Esophagus muscularis mucosa (tissue), 4 donors: ENCODE measurements at regions not wholly inside any gene's neighbourhood (a gene's known extent, or its start where the extent isn't known, plus 50 kb on each side); places are given as distances from the start of the nearest gene placed in this dataset.

ENCODE experiments used
- CTCF ChIP-seq, 3 experiments: fragments of 200-600 bp in 2 of 3; fragments of 450-650 bp in 1 of 3; sonication (generic) in 2 of 3; IDR thresholded peaks; one replicate each; pipeline ENCODE4 v1.5.1; 2017 to 2019; ENCODE audit warnings: antibody characterized with exemption in 3 of 3, mild to moderate bottlenecking in 2 of 3, moderate library complexity in 1 of 3
- EP300 ChIP-seq: sonication (generic); formaldehyde crosslinking; IDR thresholded peaks from one replicate; pipeline ENCODE4 v1.6.1; 2017; ENCODE audit warnings: antibody characterized with exemption
- POLR2A ChIP-seq: fragments of 450-650 bp; IDR thresholded peaks from one replicate; pipeline ENCODE4 v1.6.1; 2017; ENCODE audit warnings: antibody characterized with exemption, moderate library complexity, mild to moderate bottlenecking, low read depth
- POLR2AphosphoS5 ChIP-seq, 2 donors: sonication (generic); formaldehyde crosslinking; IDR thresholded peaks; one replicate each; pipeline ENCODE4 v1.6.1; 2017; ENCODE audit warnings: antibody characterized with exemption in 2 of 2

- no peak for TF ChIP-seq CTCF (IDR thresholded peaks at IDR 0.05)
- no peak for TF ChIP-seq POLR2A
- no peak for TF ChIP-seq POLR2AphosphoS5 (IDR thresholded peaks at IDR 0.05)
- no peak for TF ChIP-seq EP300
These were observed 166.6 kb upstream of the RREB1 start for GRCh38 chr6:6941201-6941600.
